ENCODE measurements at regions not wholly inside any gene's neighbourhood (a gene's known extent, or its start where the extent isn't known, plus 50 kb on each side); places are given as distances from the start of the nearest gene placed in this dataset.

DNA sequence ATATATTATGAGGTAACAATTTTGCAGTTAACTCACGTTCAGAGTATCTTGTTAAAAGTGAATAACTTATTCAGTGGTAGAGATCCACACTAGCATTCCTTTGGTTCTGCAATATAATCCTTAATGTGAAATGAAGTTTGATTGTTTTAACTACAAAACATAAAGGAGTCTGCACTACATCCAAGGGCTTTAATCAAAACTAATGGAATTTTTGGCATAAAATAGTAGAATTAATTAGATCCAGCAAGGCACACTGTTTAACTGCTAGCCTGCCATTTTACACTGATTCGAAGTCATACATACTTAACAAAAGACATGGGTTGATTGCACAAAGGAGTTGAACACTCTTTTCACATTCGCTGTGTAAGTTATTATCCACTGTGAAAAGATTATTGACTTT is 263.0 kb upstream of the ROBO2 start:
- H3K9me3 ChIP-seq (ENCODE audit: low read length): no peaks in the 10 kb centered on the region
- no peak overlapping the region for H3K4me3 ChIP-seq (ENCODE audit: low read length)
- H3K4me1 ChIP-seq (ENCODE audit: insufficient read depth, low read length): no peaks in the 10 kb centered on the region
- peak overlapping the region; percentile 36 for H2AFZ ChIP-seq (ENCODE audit: low read depth, low read length)
- no peaks in the 10 kb centered on the region for H3K27me3 ChIP-seq (ENCODE audit: insufficient read depth, low read length)
- H3K36me3 ChIP-seq (ENCODE audit: insufficient read depth, low read length): no peaks in the 10 kb centered on the region

DNA sequence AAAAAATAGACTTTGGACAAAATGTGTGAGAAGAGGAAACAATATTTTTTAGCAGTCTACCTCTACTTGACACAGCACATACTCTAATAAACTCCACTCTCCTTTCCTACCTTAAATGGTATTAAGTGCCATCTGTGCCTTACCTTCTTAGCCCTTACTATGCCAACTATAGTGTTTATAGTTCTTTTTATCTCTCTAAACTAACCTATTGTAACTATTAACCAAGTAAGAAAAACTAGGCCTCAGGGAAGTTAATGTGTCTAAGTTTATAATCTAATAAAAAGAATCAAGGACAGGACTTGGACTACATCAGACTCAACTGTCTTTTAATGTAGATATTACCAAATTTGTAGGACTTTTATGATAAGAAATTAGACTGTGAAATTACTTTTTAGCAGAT is 251.7 kb upstream of the ROBO2 start:
- H3K36me3 ChIP-seq (ENCODE audit: insufficient read depth, low read length): no peaks in the 10 kb centered on the region
- no peaks in the 10 kb centered on the region for H3K27me3 ChIP-seq (ENCODE audit: insufficient read depth, low read length)
- H3K4me3 ChIP-seq (ENCODE audit: low read length): no peak overlapping the region
- H3K9me3 ChIP-seq (ENCODE audit: low read length): no peaks in the 10 kb centered on the region
- H2AFZ ChIP-seq (ENCODE audit: low read depth, low read length): no peak overlapping the region
- no peaks in the 10 kb centered on the region for H3K4me1 ChIP-seq (ENCODE audit: insufficient read depth, low read length)

DNA sequence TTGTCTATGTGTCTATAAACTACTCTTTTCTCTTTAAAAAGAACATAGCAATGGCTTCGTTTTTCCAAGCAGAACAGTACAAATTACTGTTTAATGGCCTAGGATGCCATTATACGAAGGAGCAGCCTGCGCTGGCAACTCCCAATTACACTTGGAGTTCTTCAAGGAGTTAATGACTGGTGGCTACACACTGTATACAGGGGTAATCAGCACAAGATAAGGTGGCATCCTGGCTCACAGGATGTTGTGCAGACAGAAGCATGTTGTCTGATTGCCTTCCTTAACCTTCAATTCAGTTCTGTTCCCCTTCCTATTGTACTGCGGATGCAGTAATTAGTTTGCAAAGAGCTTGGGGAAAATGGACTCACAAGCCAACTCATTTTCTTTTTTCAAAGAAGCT is 250.7 kb upstream of the ROBO2 start:
- Histone ChIP-seq H3K9me3 (ENCODE audit: low read length) (no peaks in the 10 kb centered on the region), H3K4me1 (ENCODE audit: insufficient read depth, low read length) (no peaks in the 10 kb centered on the region), H3K36me3 (ENCODE audit: insufficient read depth, low read length) (no peaks in the 10 kb centered on the region), H3K27me3 (ENCODE audit: insufficient read depth, low read length) (no peaks in the 10 kb centered on the region), H2AFZ (ENCODE audit: low read depth, low read length) (no peak overlapping the region), H3K4me3 (ENCODE audit: low read length) (no peak overlapping the region)

DNA sequence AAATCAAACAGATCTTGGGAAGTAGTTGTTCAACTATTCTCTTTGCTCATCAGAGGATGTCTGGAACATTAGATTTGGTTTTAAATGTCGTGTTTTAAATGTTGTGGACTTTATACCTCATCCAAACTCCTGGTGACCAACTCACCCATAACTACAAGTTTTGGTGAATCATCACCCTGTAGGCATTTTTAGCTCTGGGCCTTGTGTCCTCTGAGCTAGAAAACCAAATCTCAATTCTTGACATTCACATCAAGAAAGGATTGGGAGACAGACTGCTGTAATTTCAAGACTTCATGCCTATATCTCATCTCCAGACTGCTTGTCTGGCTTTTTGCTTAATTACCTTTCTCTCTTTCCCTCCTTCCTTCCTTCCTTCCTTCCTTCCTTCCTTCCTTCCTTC is 228.5 kb upstream of the ROBO2 start:
- H3K4me1 ChIP-seq (ENCODE audit: insufficient read depth, low read length): no peaks in the 10 kb centered on the region
- H3K27me3 ChIP-seq (ENCODE audit: insufficient read depth, low read length): no peaks in the 10 kb centered on the region
- H3K9me3 ChIP-seq (ENCODE audit: low read length): no peaks in the 10 kb centered on the region
- no peak overlapping the region for H3K4me3 ChIP-seq (ENCODE audit: low read length)
- H2AFZ ChIP-seq (ENCODE audit: low read depth, low read length): no peak overlapping the region
- H3K36me3 ChIP-seq (ENCODE audit: insufficient read depth, low read length): no peaks in the 10 kb centered on the region

DNA sequence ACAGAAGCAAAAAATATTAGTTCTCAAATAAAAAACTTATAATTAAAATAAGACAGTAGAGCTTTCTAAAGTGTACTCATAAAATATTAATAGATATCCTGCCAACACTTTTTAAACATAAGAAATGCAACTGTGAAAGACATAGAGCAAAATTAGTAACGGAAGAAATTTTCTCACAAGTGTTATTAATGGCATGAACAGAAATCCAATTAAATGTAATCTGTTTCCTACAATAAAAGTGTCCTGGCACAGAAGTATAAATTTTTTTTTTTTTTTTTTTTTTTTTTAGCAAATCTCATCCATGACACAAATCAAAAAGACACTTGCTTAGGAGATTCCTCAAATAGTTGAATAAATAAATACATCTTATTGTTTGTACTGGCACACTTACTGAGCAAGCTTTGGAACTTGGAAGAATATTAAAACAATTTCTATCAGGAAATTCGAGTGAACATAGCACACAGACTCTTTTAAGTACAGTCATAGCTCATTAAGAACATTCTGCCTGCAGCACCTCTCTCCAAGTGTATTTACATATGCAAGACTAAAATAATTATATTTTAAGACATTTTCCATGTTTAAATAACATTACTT is 227.2 kb upstream of the ROBO2 start:
- H3K4me3 ChIP-seq (ENCODE audit: low read length): no peak overlapping the region
- H3K36me3 ChIP-seq (ENCODE audit: insufficient read depth, low read length): no peaks in the 10 kb centered on the region
- H3K4me1 ChIP-seq (ENCODE audit: insufficient read depth, low read length): no peaks in the 10 kb centered on the region
- no peaks in the 10 kb centered on the region for H3K27me3 ChIP-seq (ENCODE audit: insufficient read depth, low read length)
- no peak overlapping the region for H2AFZ ChIP-seq (ENCODE audit: low read depth, low read length)
- H3K9me3 ChIP-seq (ENCODE audit: low read length): no peaks in the 10 kb centered on the region

DNA sequence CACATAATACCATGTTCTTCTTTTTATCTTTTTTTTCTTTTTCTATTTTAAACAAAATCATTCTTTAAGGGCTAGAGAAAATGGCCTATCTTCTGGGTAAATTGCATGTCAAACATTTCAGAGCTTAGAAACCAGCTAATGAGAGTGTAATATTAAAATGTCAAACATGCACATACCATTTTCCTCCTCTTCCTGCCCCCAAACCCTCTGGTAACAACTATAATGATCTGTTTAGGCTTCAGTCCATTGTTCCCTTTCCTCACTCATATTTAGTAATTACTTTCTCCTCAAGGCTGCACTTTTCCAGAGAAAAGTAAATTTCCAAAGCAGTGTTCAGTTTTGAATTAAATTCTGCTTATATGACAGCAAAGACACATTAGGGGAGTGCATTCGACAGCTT is 224.3 kb upstream of the ROBO2 start:
- no peaks in the 10 kb centered on the region for H3K4me1 ChIP-seq (ENCODE audit: insufficient read depth, low read length)
- no peaks in the 10 kb centered on the region for H3K9me3 ChIP-seq (ENCODE audit: low read length)

DNA sequence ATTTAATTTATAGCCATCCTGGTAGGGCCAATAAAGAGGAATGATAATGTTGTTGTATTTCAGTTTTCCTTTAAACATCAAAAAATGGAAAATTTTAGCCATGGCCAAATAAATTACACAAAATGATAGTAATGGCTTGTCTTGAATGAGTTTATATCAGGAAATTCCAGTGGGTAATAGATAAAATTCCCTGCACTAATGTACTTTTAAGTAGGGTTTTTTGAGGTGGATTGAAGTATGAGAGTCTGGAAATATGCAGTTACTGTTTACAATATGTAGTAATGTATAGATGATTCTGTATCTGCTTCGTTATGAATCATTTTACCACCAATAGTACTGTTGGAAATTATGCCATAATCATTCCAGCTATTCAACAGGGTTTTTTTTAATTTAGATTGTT is 219.4 kb upstream of the ROBO2 start:
- no peaks in the 10 kb centered on the region for H3K27me3 ChIP-seq (ENCODE audit: insufficient read depth, low read length)
- no peak overlapping the region for H3K4me3 ChIP-seq (ENCODE audit: low read length)
- no peak overlapping the region for H2AFZ ChIP-seq (ENCODE audit: low read depth, low read length)
- H3K36me3 ChIP-seq (ENCODE audit: insufficient read depth, low read length): no peaks in the 10 kb centered on the region
- H3K4me1 ChIP-seq (ENCODE audit: insufficient read depth, low read length): no peaks in the 10 kb centered on the region
- H3K9me3 ChIP-seq (ENCODE audit: low read length): no peaks in the 10 kb centered on the region

More for the DNA sequence above, 224.3 kb upstream of the ROBO2 start:
- no peaks in the 10 kb centered on the region for H3K27me3 ChIP-seq (ENCODE audit: insufficient read depth, low read length)
- H3K4me3 ChIP-seq (ENCODE audit: low read length): no peak overlapping the region
- H3K36me3 ChIP-seq (ENCODE audit: insufficient read depth, low read length): no peaks in the 10 kb centered on the region
- no peak overlapping the region for H2AFZ ChIP-seq (ENCODE audit: low read depth, low read length)

DNA sequence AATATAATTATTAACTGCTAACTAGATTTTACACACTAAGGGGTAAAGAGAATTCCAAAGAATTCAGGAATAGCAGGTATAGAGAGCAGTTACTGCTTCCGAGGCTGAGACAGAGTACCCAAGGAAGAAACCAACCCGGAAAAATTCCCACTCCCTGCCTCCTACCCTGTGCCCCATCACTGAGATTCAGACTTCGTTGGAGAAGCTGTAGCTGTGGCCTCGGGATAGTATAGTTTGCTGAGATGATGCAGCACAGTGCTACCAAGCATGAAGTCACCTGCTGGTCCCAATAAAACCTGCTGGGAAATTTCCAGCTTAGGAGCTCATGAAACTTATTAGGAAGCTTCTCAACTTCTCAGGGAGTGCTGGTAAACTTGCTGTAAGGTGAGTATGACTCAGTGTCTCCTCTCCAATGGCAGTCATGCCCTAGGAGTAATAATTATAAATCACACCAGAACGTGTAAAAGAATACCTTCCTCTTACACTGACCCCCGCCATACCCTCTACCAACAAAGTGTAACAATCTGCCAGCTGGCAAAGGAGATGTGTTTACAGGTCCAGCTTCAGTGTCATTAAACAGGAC is 215.2 kb upstream of the ROBO2 start:
- H3K4me3 ChIP-seq (ENCODE audit: low read length): no peak overlapping the region
- no peak overlapping the region for H2AFZ ChIP-seq (ENCODE audit: low read depth, low read length)
- no peaks in the 10 kb centered on the region for H3K27me3 ChIP-seq (ENCODE audit: insufficient read depth, low read length)
- H3K9me3 ChIP-seq (ENCODE audit: low read length): no peaks in the 10 kb centered on the region
- H3K4me1 ChIP-seq (ENCODE audit: insufficient read depth, low read length): no peaks in the 10 kb centered on the region
- H3K36me3 ChIP-seq (ENCODE audit: insufficient read depth, low read length): no peaks in the 10 kb centered on the region

DNA sequence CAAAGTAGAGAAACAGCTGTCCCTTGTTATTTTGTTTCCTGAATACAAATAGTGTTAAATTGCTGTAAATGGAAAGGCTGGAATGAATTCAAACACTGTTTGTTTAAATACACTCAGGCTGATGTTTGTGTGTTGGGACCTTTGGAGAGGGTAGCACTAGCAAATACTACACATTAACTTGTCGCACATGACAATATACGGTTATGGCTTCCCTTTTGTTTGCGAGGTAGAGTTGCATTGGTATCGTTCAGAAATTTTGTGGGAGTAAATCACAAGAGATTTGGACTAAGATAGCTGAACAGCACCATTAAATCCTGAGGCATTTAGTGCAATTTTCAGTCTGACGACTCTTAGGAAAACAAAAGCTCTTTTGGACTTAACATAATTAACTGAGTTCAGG is 213.0 kb upstream of the ROBO2 start:
- Histone ChIP-seq H3K27me3 (ENCODE audit: insufficient read depth, low read length) (no peaks in the 10 kb centered on the region), H3K4me1 (ENCODE audit: insufficient read depth, low read length) (no peaks in the 10 kb centered on the region), H3K4me3 (ENCODE audit: low read length) (no peak overlapping the region), H3K9me3 (ENCODE audit: low read length) (no peaks in the 10 kb centered on the region), H3K36me3 (ENCODE audit: insufficient read depth, low read length) (no peaks in the 10 kb centered on the region), H2AFZ (ENCODE audit: low read depth, low read length) (no peak overlapping the region)

DNA sequence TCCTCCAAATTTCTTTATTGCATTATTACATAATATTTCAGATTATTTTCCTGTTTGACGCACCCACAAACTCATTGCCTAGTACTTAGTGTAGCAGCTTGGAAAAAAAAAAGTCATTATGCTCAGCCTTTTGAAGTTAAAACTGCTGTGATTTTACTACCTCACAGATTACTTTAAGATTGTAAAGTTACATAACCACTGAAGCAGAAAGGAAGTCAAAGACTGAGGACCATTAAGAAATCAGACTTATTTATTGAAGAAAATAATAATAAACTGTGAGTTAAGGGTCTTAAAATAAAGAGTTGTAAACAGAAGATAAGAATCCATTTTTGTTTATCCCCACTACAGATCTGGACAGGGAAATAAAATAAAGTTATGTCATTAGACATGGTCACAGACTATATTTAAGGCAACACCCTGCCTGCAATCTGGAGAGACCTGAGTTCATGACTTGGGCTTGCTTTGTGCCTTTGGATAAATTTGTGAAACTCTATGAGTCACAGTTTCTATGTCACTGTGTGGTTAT is 212.1 kb upstream of the ROBO2 start:
- H3K4me3 ChIP-seq (ENCODE audit: low read length): no peak overlapping the region
- H2AFZ ChIP-seq (ENCODE audit: low read depth, low read length): no peak overlapping the region
- H3K9me3 ChIP-seq (ENCODE audit: low read length): no peaks in the 10 kb centered on the region
- no peaks in the 10 kb centered on the region for H3K36me3 ChIP-seq (ENCODE audit: insufficient read depth, low read length)
- no peaks in the 10 kb centered on the region for H3K27me3 ChIP-seq (ENCODE audit: insufficient read depth, low read length)
- H3K4me1 ChIP-seq (ENCODE audit: insufficient read depth, low read length): no peaks in the 10 kb centered on the region

DNA sequence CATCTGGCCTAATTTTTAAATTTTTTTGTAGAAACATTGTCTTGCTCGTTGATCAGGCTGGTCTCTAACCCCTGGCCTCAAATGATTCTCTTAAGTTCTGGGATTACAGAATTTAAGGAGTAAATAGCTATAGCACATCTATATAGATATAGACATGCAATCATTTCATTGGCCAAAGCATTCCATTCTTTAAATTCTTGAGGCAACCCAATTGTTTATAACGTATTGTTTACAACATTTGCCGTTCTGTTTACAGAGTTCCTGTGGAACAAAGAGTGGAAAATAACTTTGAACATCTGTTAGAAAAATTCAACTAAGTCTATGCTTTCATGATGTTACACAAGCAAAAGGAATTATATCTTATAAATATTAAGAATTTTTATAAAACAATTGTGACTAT is 205.2 kb upstream of the ROBO2 start:
- Histone ChIP-seq H3K4me3 (ENCODE audit: low read length) (no peak overlapping the region), H3K27me3 (ENCODE audit: insufficient read depth, low read length) (no peaks in the 10 kb centered on the region), H3K4me1 (ENCODE audit: insufficient read depth, low read length) (no peaks in the 10 kb centered on the region), H3K9me3 (ENCODE audit: low read length) (no peaks in the 10 kb centered on the region), H2AFZ (ENCODE audit: low read depth, low read length) (no peak overlapping the region), H3K36me3 (ENCODE audit: insufficient read depth, low read length) (no peaks in the 10 kb centered on the region)

DNA sequence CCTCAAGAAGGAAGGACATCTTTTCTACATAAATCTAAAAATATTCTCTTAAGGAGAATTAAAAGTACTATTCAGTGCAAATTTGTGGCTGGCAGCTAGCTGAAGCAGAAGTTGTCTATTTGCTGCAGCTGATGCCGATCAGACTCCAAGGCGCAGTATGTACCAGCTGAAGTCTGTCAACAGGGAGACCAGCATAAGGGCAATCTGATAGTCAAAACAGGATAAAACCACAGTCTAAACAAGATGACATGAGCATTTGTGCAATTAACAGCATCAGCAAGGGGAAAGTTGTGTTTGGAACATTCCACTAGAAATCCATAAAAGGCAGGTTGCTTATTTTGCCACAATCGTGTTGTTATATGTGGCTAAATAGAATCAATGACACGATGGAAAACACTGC is 198.2 kb upstream of the ROBO2 start:
- H3K36me3 ChIP-seq (ENCODE audit: insufficient read depth, low read length): no peaks in the 10 kb centered on the region
- no peak overlapping the region for H3K4me3 ChIP-seq (ENCODE audit: low read length)
- H2AFZ ChIP-seq (ENCODE audit: low read depth, low read length): no peak overlapping the region
- no peaks in the 10 kb centered on the region for H3K9me3 ChIP-seq (ENCODE audit: low read length)
- H3K27me3 ChIP-seq (ENCODE audit: insufficient read depth, low read length): no peaks in the 10 kb centered on the region
- no peaks in the 10 kb centered on the region for H3K4me1 ChIP-seq (ENCODE audit: insufficient read depth, low read length)

DNA sequence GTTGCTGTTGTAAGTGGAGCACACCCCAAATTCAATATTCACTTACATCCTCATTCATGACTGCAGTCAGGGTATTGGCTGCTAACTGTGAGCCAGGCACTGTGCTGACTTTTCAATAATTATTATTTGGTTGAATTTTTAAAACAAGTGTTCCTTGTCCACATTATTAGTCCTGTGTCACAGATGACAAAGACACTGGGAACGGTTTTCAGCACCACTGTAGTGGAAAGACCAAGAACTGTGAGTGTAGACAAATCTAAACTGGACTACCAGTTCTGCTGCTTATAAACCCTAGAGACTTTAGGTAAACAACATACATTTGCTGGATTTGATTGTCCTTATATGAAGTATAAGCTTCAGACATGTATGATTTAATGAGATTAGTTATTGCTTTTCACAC is 197.7 kb upstream of the ROBO2 start:
- Histone ChIP-seq H3K36me3 (ENCODE audit: insufficient read depth, low read length) (no peaks in the 10 kb centered on the region), H3K27me3 (ENCODE audit: insufficient read depth, low read length) (no peaks in the 10 kb centered on the region), H3K9me3 (ENCODE audit: low read length) (no peaks in the 10 kb centered on the region), H3K4me1 (ENCODE audit: insufficient read depth, low read length) (no peaks in the 10 kb centered on the region), H2AFZ (ENCODE audit: low read depth, low read length) (no peak overlapping the region), H3K4me3 (ENCODE audit: low read length) (no peak overlapping the region)

DNA sequence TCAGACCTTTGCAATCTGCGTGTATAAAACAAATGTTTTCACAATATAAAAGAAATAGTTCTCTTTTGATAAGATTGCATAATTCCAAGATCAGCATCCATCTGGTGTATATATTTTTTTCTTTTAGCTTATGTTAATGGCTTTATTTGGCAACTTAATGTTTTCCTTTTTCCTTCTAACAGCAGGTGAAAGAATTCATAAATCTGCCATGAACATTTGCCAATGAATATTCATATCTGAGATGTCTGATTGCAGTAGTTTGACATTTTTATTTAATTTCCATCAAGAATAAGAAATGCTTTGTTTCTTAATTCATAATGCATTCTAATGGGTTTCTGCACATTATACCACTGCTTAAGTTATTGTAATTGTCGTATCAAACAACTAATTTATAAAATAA is 184.4 kb upstream of the ROBO2 start:
- no peaks in the 10 kb centered on the region for H3K9me3 ChIP-seq (ENCODE audit: low read length)
- H3K36me3 ChIP-seq (ENCODE audit: insufficient read depth, low read length): no peaks in the 10 kb centered on the region
- no peak overlapping the region for H3K4me3 ChIP-seq (ENCODE audit: low read length)
- no peak overlapping the region for H2AFZ ChIP-seq (ENCODE audit: low read depth, low read length)
- no peaks in the 10 kb centered on the region for H3K27me3 ChIP-seq (ENCODE audit: insufficient read depth, low read length)
- no peaks in the 10 kb centered on the region for H3K4me1 ChIP-seq (ENCODE audit: insufficient read depth, low read length)

All from neuron (in vitro differentiated cells).